IMR-90 (cell line): ENCODE measurements at regions not wholly inside any gene's neighbourhood (a gene's known extent, or its start where the extent isn't known, plus 50 kb on each side); places are given as distances from the start of the nearest gene placed in this dataset.

Source experiments
- ATAC-seq: fragments of 200-7000 bp; cut with Tn5 transposase; 2 replicates; pipeline ENCODE4 v1.9.1; 2020; ENCODE audit warnings: low read depth, mild to moderate bottlenecking, moderate library complexity
- BruUV-seq: library from RNA; stranded (reverse); fragments of 400-500 nt; replicated peaks from 2 replicates; lab custom pipeline; 2021; lab: Mats Ljungman, UMichigan
- CTCF ChIA-PET: fragments of 300-600 bp; formaldehyde crosslinking; extraction: SDS; loops from one replicate; lab custom pipeline; 2021; ENCODE audit warnings: antibody characterized with exemption; lab: Yijun Ruan, JAX
- POLR2A ChIA-PET: fragments of 300-600 bp; sonication (Branson Sonifier 250); formaldehyde crosslinking; loops from one replicate; lab custom pipeline; 2022; ENCODE audit warnings: antibody characterized with exemption; ENCODE audit not compliant: unreplicated experiment; lab: Charles Lee
- DNase-seq: peaks from one replicate; pipeline ENCODE4 v3.0.0; 2013
- H2AFZ ChIP-seq: replicated peaks from 2 replicates; pipeline ENCODE3; 2013; ENCODE audit warnings: low read length, mild to moderate bottlenecking; ENCODE audit not compliant: poor library complexity
- H2AK5ac ChIP-seq: 2 replicates; pipeline ENCODE4 v1.6.1; 2013; ENCODE audit warnings: low read depth, low read length, inconsistent platforms
- H2AK9ac ChIP-seq: replicated peaks from 2 replicates; pipeline ENCODE3; 2013; ENCODE audit warnings: mild to moderate bottlenecking, low read depth, low read length, moderate library complexity; ENCODE audit not compliant: poor library complexity
- H2BK120ac ChIP-seq: 2 replicates; pipeline ENCODE4 v1.6.1; 2013; ENCODE audit warnings: low read depth, low read length, inconsistent platforms
- H2BK15ac ChIP-seq: 3 replicates; pipeline ENCODE4 v1.6.1; 2013; ENCODE audit warnings: low read depth, low read length, inconsistent platforms
- H2BK20ac ChIP-seq: 2 replicates; pipeline ENCODE4 v1.6.1; 2013; ENCODE audit warnings: low read depth, mild to moderate bottlenecking, inconsistent platforms, low read length, moderate library complexity
- H2BK5ac ChIP-seq: 2 replicates; pipeline ENCODE4 v1.6.1; 2013; ENCODE audit warnings: mild to moderate bottlenecking, low read depth, low read length, inconsistent platforms; ENCODE audit not compliant: poor library complexity, severe bottlenecking
- H3K14ac ChIP-seq: replicated peaks from 2 replicates; pipeline ENCODE4 v1.6.1; 2013; ENCODE audit warnings: low read depth, low read length, inconsistent platforms
- H3K18ac ChIP-seq: 2 replicates; pipeline ENCODE4 v1.6.1; 2013; ENCODE audit warnings: low read depth, low read length, control low read depth
- H3K23ac ChIP-seq: 2 replicates; pipeline ENCODE4 v1.6.1; 2013; ENCODE audit warnings: low read depth, low read length, inconsistent platforms
- H3K27ac ChIP-seq: 2 replicates; pipeline ENCODE4 v1.5.1; 2013; ENCODE audit warnings: mild to moderate bottlenecking, control low read depth, low read length; ENCODE audit not compliant: insufficient read depth
- H3K27me3 ChIP-seq: 2 replicates; pipeline ENCODE4 v1.6.1; 2013; ENCODE audit warnings: low read length; ENCODE audit not compliant: control insufficient read depth, insufficient read depth
- H3K36me3 ChIP-seq: 2 replicates; pipeline ENCODE4 v1.6.1; 2013; ENCODE audit warnings: low read length, mixed read lengths; ENCODE audit not compliant: control insufficient read depth, insufficient read depth
- H3K4ac ChIP-seq: 2 replicates; pipeline ENCODE4 v1.6.1; 2013; ENCODE audit warnings: low read depth, low read length, inconsistent platforms
- H3K4me1 ChIP-seq: 2 replicates; pipeline ENCODE4 v1.6.1; 2013; ENCODE audit warnings: low read length, mixed read lengths; ENCODE audit not compliant: control insufficient read depth, insufficient read depth
- H3K4me2 ChIP-seq: 2 replicates; pipeline ENCODE4 v1.6.1; 2013; ENCODE audit warnings: low read depth, mild to moderate bottlenecking, control low read depth, low read length, moderate library complexity
- H3K4me3 ChIP-seq: 2 replicates; pipeline ENCODE4 v1.5.1; 2013; ENCODE audit warnings: low read depth, mild to moderate bottlenecking, control low read depth, low read length, moderate library complexity; ENCODE audit not compliant: insufficient read depth
- H3K56ac ChIP-seq: 2 replicates; pipeline ENCODE4 v1.6.1; 2013; ENCODE audit warnings: low read length, inconsistent platforms; ENCODE audit not compliant: insufficient read depth; ENCODE audit errors: extremely low read depth
- H3K79me1 ChIP-seq, 2 experiments: 2 replicates each; pipeline ENCODE4 v1.6.1; 2013; ENCODE audit warnings: low read length in 2 of 2, inconsistent platforms in 1 of 2, low read depth in 1 of 2
- H3K9ac ChIP-seq: 2 replicates; pipeline ENCODE4 v1.6.1; 2013; ENCODE audit warnings: low read depth, low read length, control low read depth
- H3K9me1 ChIP-seq: 2 replicates; pipeline ENCODE4 v1.6.1; 2013; ENCODE audit warnings: low read length, inconsistent platforms; ENCODE audit not compliant: insufficient read depth
- H3K9me3 ChIP-seq: 2 replicates; pipeline ENCODE4 v1.6.1; 2013; ENCODE audit warnings: low read length; ENCODE audit not compliant: control insufficient read depth, insufficient read depth
- H4K20me1 ChIP-seq: 2 replicates; pipeline ENCODE4 v1.6.1; 2013; ENCODE audit warnings: low read length, inconsistent platforms; ENCODE audit not compliant: insufficient read depth
- H4K5ac ChIP-seq: 2 replicates; pipeline ENCODE4 v1.6.1; 2013; ENCODE audit warnings: mild to moderate bottlenecking, low read depth, low read length, control low read depth
- H4K8ac ChIP-seq, 2 experiments: 2 replicates each; pipeline ENCODE4 v1.6.1; 2013; ENCODE audit warnings: low read depth in 2 of 2, low read length in 2 of 2, control low read depth in 1 of 2, inconsistent platforms in 1 of 2
- H4K91ac ChIP-seq: 2 replicates; pipeline ENCODE4 v1.6.1; 2013; ENCODE audit warnings: low read depth, low read length, inconsistent platforms; ENCODE audit not compliant: insufficient read depth
- BHLHE40 ChIP-seq: fragments of 150-350 bp; IDR thresholded peaks from 2 replicates; pipeline ENCODE4 v1.6.1; 2016; ENCODE audit warnings: mild to moderate bottlenecking, low read depth, low read length
- CEBPB ChIP-seq: IDR thresholded peaks from 2 replicates; pipeline ENCODE4 v1.6.1; 2012; ENCODE audit warnings: low read depth, low read length, improper control_type of control experiment
- CHD1 ChIP-seq: IDR thresholded peaks from 2 replicates; pipeline ENCODE4 v1.6.1; 2012; ENCODE audit warnings: low read depth, low read length, improper control_type of control experiment
- CTCF ChIP-seq: conservative IDR thresholded peaks from 2 replicates; pipeline ENCODE4 v1.5.1; 2012; ENCODE audit warnings: mild to moderate bottlenecking, low read depth, low read length, improper control_type of control experiment
- ELK1 ChIP-seq: fragments of 150-350 bp; IDR thresholded peaks from 2 replicates; pipeline ENCODE4 v1.6.1; 2016; ENCODE audit warnings: low read depth, mild to moderate bottlenecking, low read length, moderate library complexity, borderline replicate concordance
- FOS ChIP-seq: fragments of 150-350 bp; IDR thresholded peaks from 2 replicates; pipeline ENCODE4 v1.6.1; 2016; ENCODE audit warnings: low read depth, low read length
- MAFK ChIP-seq: IDR thresholded peaks from 2 replicates; pipeline ENCODE4 v1.6.1; 2012; ENCODE audit warnings: low read depth, low read length, improper control_type of control experiment
- MAZ ChIP-seq: IDR thresholded peaks from 2 replicates; pipeline ENCODE4 v1.6.1; 2012; ENCODE audit warnings: low read depth, mild to moderate bottlenecking, low read length, improper control_type of control experiment, moderate library complexity, borderline replicate concordance
- MXI1 ChIP-seq: IDR thresholded peaks from 2 replicates; pipeline ENCODE4 v1.6.1; 2012; ENCODE audit warnings: low read depth, mild to moderate bottlenecking, low read length, moderate library complexity, borderline replicate concordance
- NFE2L2 ChIP-seq: fragments of 150-350 bp; IDR thresholded peaks from 2 replicates; pipeline ENCODE4 v1.6.1; 2016; ENCODE audit warnings: low read depth, mild to moderate bottlenecking, low read length
- POLR2A ChIP-seq: IDR thresholded peaks from 2 replicates; pipeline ENCODE4 v1.6.1; 2012; ENCODE audit warnings: mild to moderate bottlenecking, low read depth, low read length
- RAD21 ChIP-seq: IDR thresholded peaks from 2 replicates; pipeline ENCODE4 v1.6.1; 2012; ENCODE audit warnings: low read length, improper control_type of control experiment
- RCOR1 ChIP-seq: IDR thresholded peaks from 2 replicates; pipeline ENCODE4 v1.6.1; 2012; ENCODE audit warnings: mild to moderate bottlenecking, low read length, improper control_type of control experiment; ENCODE audit not compliant: insufficient replicate concordance
- RFX5 ChIP-seq: IDR thresholded peaks from 2 replicates; pipeline ENCODE4 v1.8.0; 2012; ENCODE audit warnings: low read depth, mild to moderate bottlenecking, low read length, moderate library complexity
- SMC3 ChIP-seq: fragments of 150-350 bp; IDR thresholded peaks from 2 replicates; pipeline ENCODE4 v1.6.1; 2016; ENCODE audit warnings: low read depth, mild to moderate bottlenecking, antibody characterized with exemption, low read length, moderate library complexity
- USF2 ChIP-seq: fragments of 150-350 bp; IDR thresholded peaks from 2 replicates; pipeline ENCODE4 v1.6.1; 2017; ENCODE audit warnings: mild to moderate bottlenecking, antibody characterized with exemption, low read length, low read depth
- WGBS, 2 experiments: methylation state at CpG; one replicate each; pipeline versions ENCODE4 v1.1.5 to v1.1.7; 2013; ENCODE audit warnings: missing lambda C conversion rate in 2 of 2; ENCODE audit not compliant: insufficient read length in 1 of 2; ENCODE audit errors: extremely low coverage in 2 of 2; 5-methylcytosine and 5-hydroxymethylcytosine counted together
- dilution Hi-C: fragments of 300-500 bp; cut with HindIII; formaldehyde crosslinking; loops from one replicate; pipeline ENCODE4 v1.14.3; 2018; ENCODE audit warnings: low sequenced_read_pairs; ENCODE audit not compliant: unreplicated experiment
- in situ Hi-C: fragments of 300-500 bp; cut with MboI; formaldehyde crosslinking; loops from 3 replicates; pipeline ENCODE4 v1.14.3; 2019; ENCODE audit warnings: low sequenced_read_pairs, inconsistent platforms, mixed read lengths
- intact Hi-C: fragments of 100-400 bp; cut with micrococcal nuclease; formaldehyde crosslinking; loops from 2 replicates; pipeline ENCODE4 v1.10.0; 2022

GRCh38 chr16:62391134-62391533 lies 354.9 kb upstream of the CDH8 start:
- Histone ChIP-seq H3K4me2 (no peak overlapping the region), H3K9me3 (peaks cover 3% of the 10 kb centered on the region; the same call in 1 of the 2 replicates), H3K36me3 (no peaks in the 10 kb centered on the region), H2AK9ac (no peak overlapping the region), H3K23ac (no peak overlapping the region), H4K91ac (no peak overlapping the region), H2BK120ac (no peak overlapping the region), H3K4me1 (no peaks in the 10 kb centered on the region), H3K27me3 (no peaks in the 10 kb centered on the region), H3K4ac (no peak overlapping the region), H4K20me1 (no peaks in the 10 kb centered on the region), H3K18ac (no peak overlapping the region), H3K4me3 (no peak overlapping the region), H3K14ac (no peak overlapping the region), H4K5ac (no peak overlapping the region), H3K9ac (no peak overlapping the region), H3K79me1 (no peaks in the 10 kb centered on the region), H2BK20ac (no peak overlapping the region), H2BK15ac (no peak overlapping the region), H3K9me1 (no peaks in the 10 kb centered on the region), H2AK5ac (no peak overlapping the region), H3K56ac (no peak overlapping the region), H4K8ac (no peak overlapping the region), H2AFZ (no peak overlapping the region), H3K27ac (no peak overlapping the region), H2BK5ac (no peak overlapping the region)
- no TSS peak for BruUV-seq
- DNase-seq (no peak), ATAC-seq (no peak)
- dilution Hi-C loops (no loop called here), in situ Hi-C loops (no loop called here), intact Hi-C loops (no loop called here)
- no CpG with 5 or more reads among the region's 1 CpG for WGBS, 2 experiments
- ChIA-PET CTCF (no interaction called here), POLR2A (no interaction called here)
- TF ChIP-seq MXI1 (no peak), ELK1 (no peak), CHD1 (no peak), NFE2L2 (no peak), CEBPB (no peak), FOS (no peak), RCOR1 (no peak), RFX5 (no peak), BHLHE40 (no peak), MAFK (no peak), MAZ (no peak), CTCF (no peak), POLR2A (no peak), SMC3 (no peak), USF2 (no peak), RAD21 (no peak)
